ENCODE measurements at regions not wholly inside any gene's neighbourhood (a gene's known extent, or its start where the extent isn't known, plus 50 kb on each side); places are given as distances from the start of the nearest gene placed in this dataset.

DNA sequence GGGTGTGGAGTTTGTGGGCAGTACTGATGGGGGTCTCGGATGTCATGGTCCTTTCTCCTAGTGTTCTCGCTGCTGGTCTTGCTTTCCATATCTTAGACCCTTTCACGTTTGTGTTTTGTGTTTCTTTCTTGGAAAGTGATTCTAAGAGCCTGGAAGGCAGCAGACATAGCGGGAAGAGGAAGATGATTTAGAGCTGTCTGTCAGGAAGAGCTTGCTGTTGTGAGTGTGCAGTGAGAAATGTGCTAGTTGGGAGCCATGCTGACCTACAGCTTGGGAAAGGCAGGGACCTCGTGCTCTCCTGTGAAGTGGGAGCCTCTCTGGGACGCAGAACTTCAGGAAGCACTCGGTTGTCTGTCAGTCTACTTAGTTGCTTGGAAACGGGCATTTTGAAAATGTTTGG, 122.2 kb downstream of the ZNF518B start:
- peak in 1 of 2 donors; percentile 14 for DNase-seq (ENCODE audit: low read depth in 2 of 2)

DNA sequence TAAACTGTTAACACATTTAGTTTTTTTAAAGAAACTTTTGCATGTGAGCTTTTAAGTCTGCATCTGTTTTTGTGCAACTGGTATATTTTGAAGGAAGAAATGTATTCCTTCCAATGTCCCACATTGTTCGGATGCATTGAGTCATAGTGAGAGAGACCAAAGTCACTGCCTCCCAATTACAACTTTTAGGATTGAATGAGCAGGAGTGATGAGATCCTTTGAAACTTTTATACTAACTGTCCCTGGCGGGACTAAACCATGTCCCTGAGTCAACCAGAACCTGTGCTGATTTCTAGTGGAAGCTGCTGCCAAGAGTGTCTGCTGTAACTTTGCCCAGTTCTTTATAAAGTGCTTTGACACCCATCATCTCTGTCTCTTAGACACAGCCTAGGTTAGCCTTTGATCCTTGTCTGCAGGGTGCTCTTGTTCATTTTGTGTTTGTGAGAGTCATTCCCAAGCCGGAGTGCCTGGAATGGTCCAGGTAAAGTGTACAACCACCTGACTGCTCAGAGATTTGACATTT, 122.7 kb downstream of the ZNF518B start:
- no peak for DNase-seq (ENCODE audit: low read depth in 2 of 2)

DNA sequence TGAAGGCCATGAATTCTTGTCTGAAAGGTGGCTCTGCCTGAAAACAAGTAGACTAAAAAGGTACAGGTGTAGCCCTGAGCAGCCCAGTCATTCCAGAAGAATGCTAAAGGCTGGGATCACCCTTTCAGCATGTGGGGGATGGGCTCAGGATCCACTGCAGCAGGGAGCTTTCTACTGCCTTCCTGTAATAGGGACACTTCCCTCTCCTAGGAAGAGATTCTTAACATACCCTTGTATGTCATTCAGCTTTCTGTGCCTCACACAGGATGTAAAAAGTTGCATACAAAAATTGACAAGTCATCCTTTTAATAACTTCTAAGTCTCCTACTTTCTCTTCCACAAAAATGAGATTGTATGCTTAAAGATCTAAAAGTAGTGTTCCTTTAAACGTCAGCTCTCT, 123.3 kb downstream of the ZNF518B start:
- DNase-seq (ENCODE audit: low read depth in 2 of 2) = no peak

DNA sequence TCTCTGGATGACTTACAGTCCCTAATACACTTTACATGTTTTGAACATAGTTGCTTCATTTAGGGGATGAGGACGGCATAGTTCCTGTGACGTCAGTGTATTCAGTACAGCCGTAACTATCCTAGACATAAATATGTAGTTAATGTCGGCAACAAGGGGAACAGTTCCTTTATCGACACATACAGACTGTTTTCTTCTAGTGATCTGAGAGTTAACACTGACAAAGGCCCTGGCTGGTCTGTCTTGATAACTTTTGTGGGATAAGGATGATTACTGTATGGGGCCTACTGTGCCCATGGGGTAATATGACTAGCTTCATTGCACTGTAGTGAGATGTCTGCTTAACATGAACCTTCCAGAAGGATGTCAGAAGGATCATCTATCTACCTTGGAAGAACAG, 131.2 kb downstream of the ZNF518B start:
- DNase-seq (ENCODE audit: low read depth in 2 of 2) = no peak

DNA sequence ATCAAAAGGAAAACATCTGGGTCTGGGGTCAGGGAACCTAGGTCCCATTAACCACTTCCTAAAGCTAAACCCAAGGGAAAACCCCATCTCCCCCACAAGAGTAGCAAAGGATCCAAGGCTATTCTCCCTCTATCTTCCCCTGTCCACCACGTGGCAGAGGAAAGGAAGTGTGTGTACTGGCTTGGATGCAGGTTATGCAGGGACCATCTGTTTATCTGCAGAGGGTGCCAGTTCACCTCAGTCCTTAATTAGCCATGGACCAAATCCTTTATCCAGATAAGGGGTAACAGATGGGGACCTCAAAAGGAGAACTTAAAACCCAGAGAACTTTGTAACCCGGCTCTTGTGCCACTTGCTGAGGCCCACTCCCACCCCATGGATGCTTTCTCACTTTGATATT, 135.3 kb downstream of the ZNF518B start:
- no peak for DNase-seq (ENCODE audit: low read depth in 2 of 2)

- DNase-seq (ENCODE audit: low read depth in 2 of 2) = no peak
Observed at GRCh38 chr4:10320130-10320529, 137.1 kb downstream of the ZNF518B start.

- DNase-seq (ENCODE audit: low read depth in 2 of 2) = no peak
Observed at GRCh38 chr4:10317345-10317744, 139.9 kb downstream of the ZNF518B start.

GRCh38 chr4:10316851-10317250, 140.4 kb downstream of the ZNF518B start:
- DNase-seq (ENCODE audit: low read depth in 2 of 2) = no peak

- DNase-seq (ENCODE audit: low read depth in 2 of 2) = no peak
Observed at GRCh38 chr4:10315638-10316037, 141.6 kb downstream of the ZNF518B start.

DNA sequence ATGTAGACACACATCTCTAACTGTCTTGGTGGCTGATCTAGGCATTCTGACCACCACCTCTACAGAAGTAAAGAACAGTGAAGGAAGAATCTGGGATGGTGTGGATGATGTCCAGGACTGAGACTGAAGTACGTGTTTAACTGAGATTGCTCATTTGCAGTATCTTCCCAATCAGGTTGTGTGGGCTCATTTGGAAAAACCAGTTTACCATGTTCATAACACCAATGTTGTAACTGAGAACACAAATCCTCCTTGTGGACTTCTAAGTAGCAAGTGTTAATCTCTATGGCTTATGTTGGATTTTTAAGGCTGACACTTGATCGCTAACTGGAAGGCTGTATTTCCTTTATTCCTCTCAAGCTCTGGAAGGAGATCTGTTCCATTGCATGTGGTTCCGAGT, 144.7 kb downstream of the ZNF518B start:
- DNase-seq (ENCODE audit: low read depth in 2 of 2) = no peak

DNA sequence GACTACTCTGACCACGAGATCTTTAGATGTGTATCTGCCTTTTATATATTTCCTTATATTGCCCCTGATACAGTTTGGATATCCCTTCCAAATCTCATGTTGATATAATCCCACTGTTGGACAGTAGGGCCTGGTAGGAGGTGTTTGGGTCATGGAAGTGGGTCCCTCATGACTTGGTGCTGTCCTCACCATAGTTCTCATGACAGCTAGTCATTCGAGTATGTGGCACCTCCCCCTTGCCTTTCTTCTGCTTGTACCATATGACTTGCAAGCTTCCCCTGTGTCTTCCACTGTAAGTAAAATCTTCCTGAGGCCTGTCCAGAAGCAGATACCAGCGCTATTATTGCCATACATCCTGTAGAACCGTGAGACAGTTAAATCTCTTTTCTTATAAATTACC, 145.3 kb downstream of the ZNF518B start:
- DNase-seq (ENCODE audit: low read depth in 2 of 2) = no peak

- DNase-seq (ENCODE audit: low read depth in 2 of 2) = no peak
Observed at GRCh38 chr4:10305816-10306215, 151.4 kb downstream of the ZNF518B start.

DNA sequence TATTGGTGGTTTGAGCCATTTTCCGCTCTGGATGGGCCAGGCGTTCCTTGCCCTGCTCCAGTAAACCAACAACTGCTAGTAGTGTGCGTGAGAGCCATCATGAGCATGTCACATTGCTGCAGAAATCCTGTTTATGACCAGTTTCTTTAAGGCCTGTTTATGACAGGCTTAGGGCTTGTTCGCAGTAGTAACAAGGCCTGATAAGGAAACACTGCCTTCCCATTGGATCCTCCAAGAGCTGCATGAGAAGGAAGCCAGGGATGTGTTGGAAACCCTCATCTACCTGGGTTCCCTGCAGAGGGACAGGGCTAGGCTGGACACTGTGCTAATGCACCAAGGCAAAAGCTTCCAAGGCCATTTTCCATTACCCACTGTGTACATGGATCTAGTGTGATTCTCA, 153.9 kb downstream of the ZNF518B start:
- no peak for DNase-seq (ENCODE audit: low read depth in 2 of 2)

DNA sequence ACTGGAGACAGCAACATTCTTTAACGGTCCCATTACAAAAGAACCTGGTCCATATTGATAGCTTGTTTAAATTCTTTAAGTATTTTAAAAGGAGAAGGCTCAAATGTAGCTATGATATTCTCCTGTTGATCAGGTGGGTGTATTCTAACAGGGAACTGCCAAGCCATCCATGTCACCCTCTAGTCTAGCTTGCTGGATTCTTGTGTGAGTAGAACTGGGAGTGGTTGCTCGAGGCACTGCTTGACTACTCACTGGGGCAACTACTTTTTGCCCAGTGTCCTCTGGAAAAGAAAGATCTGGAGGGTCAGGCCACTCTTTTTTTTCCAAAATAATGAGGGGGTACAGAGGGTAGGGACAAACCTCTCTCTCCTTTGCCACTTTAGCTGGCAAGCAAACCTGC, 155.1 kb downstream of the ZNF518B start:
- DNase-seq (ENCODE audit: low read depth in 2 of 2) = no peak

DNA sequence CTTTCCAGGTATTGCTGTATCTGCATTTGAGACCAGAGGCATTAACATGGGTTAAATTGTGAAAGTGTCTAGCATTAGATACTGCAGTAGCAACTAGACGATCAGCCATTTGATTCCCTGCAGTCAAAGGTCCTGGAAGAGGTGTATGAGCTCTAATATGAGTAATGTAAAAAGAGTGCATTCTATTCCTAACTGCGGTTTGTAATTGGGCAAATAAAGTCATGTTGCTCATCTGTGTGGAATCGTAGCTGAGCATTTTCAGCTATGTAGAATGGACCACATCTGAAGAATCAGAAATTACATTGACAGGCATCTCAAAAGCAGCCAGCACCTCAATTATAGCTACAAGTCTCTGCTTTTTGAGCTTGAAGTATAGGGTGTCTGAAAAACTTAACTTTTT, 157.6 kb downstream of the ZNF518B start:
- no peak for DNase-seq (ENCODE audit: low read depth in 2 of 2)

DNA sequence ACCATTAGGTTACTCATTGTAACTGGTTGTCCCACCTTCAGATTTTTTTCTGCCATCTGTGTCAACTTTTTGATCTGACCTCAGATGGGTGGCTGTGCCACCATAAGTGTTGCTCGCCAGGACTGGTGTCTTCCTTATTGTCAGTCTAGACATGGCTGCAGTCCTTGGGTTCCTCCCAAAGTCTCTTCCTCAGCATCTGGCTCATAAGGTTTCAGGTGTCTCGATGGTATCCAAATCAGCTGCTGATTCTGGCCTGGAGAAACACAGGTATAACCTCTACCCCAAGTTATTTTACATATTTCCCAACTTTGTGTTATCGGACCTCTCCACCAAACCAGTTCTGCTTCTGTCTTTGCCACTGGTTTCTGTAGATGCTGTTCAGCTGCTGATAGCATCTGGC, 158.5 kb downstream of the ZNF518B start:
- DNase-seq (ENCODE audit: low read depth in 2 of 2) = no peak

GRCh38 chr4:10296730-10297129, 160.5 kb downstream of the ZNF518B start:
- no peak for DNase-seq (ENCODE audit: low read depth in 2 of 2)

DNA sequence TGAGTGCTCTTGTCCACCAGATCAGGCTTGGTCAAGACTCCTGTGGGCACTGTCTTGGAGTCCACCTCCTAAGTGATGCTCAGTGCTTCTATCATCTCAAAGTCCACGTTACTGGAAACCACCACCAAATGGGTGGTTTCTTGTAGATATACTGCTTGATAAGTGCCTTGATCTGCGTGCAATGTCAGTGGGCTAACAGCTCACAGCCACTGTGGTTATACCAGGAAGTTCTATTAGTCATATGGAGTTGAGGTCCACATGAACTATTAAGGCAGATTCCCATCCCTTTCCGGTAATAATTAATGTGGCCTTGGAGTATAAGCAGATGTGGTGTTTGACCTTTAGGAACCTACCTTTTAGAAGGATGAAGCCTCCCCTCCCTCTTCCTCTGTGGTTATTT, 161.9 kb downstream of the ZNF518B start:
- DNase-seq (ENCODE audit: low read depth in 2 of 2) = no peak

DNA sequence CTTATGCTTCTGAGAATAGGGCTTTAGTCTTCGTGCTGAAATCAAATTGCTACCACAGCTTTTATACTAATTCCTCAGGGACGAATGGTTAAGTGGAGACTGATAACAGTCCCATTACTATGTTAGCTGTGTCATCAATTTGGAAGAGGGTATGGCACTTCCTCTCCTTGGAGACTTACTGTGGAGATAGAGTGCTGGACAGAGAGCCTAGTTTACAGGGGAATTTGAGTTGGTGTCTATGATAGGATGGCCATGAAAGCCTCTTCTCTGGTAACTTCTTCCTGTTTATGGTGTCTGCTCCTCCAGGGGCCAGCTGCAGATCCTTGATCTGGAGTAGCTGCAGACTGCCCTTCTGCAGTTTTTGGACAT, 167.7 kb downstream of the ZNF518B start:
- DNase-seq (ENCODE audit: low read depth in 2 of 2) = no peak

- DNase-seq (ENCODE audit: low read depth in 2 of 2) = no peak
Observed at GRCh38 chr4:10288830-10289537, 168.2 kb downstream of the ZNF518B start.

GRCh38 chr4:10285028-10285427, 168.4 kb upstream of the WDR1 start:
- no peak for DNase-seq (ENCODE audit: low read depth in 2 of 2)

GRCh38 chr4:10283761-10284160, 167.2 kb upstream of the WDR1 start:
- DNase-seq (ENCODE audit: low read depth in 2 of 2) = no peak

GRCh38 chr4:10281996-10282395, 165.4 kb upstream of the WDR1 start:
- peak in 1 of 2 donors; percentile 5 for DNase-seq (ENCODE audit: low read depth in 2 of 2)

GRCh38 chr4:10279261-10279660, 162.7 kb upstream of the WDR1 start:
- no peak for DNase-seq (ENCODE audit: low read depth in 2 of 2)

All from lung microvascular endothelial cell (primary cell).